Fibroblast of lung (primary cell): ENCODE measurements at regions not wholly inside any gene's neighbourhood (a gene's known extent, or its start where the extent isn't known, plus 50 kb on each side); places are given as distances from the start of the nearest gene placed in this dataset.

Source experiments
- CTCF ChIP-seq, 2 donors: IDR thresholded peaks in 1 of 2; conservative IDR thresholded peaks in 1 of 2; 1 replicate in 1 of 2; 2 replicates in 1 of 2; pipeline ENCODE4 v1.5.1; 2011 to 2012; ENCODE audit warnings: low read length in 2 of 2, control low read depth in 1 of 2, inconsistent platforms in 1 of 2, low read depth in 1 of 2, mild to moderate bottlenecking in 1 of 2
- EZH2 ChIP-seq: IDR thresholded peaks from 2 replicates; pipeline ENCODE4 v1.5.1; 2012; ENCODE audit warnings: low read length, control low read depth, mild to moderate bottlenecking; ENCODE audit errors: missing control alignments

- TF ChIP-seq CTCF (conservative IDR thresholded peaks at IDR 0.05 in 1 of 2, IDR thresholded peaks at IDR 0.05 in 1 of 2; ENCODE audit: low read depth in 1 of 2, low read length in 2 of 2) (no peak), EZH2 (no peak)
Measured at GRCh38 chr3:70507486-70507885, 195.0 kb upstream of the MDFIC2 start.
